ENCODE measurements at regions not wholly inside any gene's neighbourhood (a gene's known extent, or its start where the extent isn't known, plus 50 kb on each side); places are given as distances from the start of the nearest gene placed in this dataset.
"Not testable (repeated sequence)": the region's sequence is repeated elsewhere in the genome, so short reads cannot be mapped to it uniquely, and the experiment has no call there.

DNA sequence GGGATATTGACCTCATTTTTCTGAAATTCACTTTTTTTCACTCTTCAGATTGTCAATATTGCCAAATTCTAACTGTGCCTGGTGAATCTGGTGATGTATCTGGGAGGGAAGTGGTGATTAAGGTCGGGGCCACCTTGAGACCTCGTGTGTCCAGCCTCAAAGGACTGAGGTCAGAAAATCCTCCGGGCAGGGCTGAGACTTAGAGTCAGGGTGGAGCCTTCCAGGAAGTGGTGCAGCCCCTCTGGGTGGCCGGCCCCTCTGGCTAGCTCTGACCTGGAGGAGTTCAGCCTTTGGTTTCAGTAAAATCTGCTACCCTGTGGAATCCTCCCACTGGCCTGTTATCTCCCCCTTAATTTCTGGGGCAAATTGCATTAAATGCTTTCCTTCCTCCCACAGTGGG, 175.7 kb downstream of the TRIM43 start:
- DNase-seq = not testable (repeated sequence)

GRCh38 chr2:95767950-95768349, 176.1 kb downstream of the TRIM43 start:
- not testable (repeated sequence) for DNase-seq

DNA sequence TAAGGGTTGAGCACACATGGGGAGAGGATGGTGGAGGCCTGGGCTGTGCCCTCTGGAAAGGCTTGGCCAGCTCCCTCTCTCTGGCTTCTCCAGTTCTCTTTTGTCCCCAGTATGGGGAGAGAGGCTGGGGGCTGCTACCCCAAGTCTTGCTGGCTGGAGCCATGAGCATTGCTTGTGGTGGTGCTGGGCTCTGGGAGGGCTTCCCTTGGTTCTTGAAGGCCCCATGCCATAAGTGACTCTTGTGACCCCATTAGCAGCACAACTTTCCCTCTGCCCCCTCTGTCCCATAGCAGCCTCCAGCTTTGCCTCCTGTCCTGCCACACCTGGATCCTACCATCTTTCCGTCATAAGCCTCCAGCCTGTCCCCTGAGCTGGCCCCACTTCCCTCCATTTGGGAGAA, 177.5 kb downstream of the TRIM43 start:
- DNase-seq = not testable (repeated sequence)

GRCh38 chr2:95770726-95771125, 178.9 kb downstream of the TRIM43 start:
- DNase-seq = not testable (repeated sequence)

GRCh38 chr2:95774322-95775192, 182.8 kb downstream of the TRIM43 start:
- DNase-seq = not testable (repeated sequence)

DNA sequence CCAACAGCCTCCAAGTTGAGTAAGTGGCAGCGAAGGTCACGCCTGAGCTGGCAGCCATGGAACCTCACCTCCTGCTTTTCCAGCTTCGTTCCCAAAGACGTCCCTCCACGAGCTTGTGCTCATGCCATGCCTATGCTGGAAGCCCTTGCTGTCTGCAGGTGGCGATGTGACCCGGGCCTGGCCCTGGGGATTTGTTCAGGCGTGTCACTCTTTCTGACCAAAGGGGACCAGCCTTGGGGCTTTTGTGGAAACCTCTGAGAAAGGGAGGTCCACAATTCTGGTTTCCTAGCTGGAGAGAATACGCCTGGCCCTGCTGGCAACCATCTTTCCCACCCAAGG, 183.4 kb downstream of the TRIM43 start:
- not testable (repeated sequence) for DNase-seq

All from fibroblast of skin of scalp (primary cell).